HG02642 (cell line): ENCODE measurements at regions not wholly inside any gene's neighbourhood (a gene's known extent, or its start where the extent isn't known, plus 50 kb on each side); places are given as distances from the start of the nearest gene placed in this dataset.
"Not testable (repeated sequence)": the region's sequence is repeated elsewhere in the genome, so short reads cannot be mapped to it uniquely, and the experiment has no call there.

Experiments
- ATAC-seq: cut with Tn5 transposase; IDR thresholded peaks from one replicate; pipeline ENCODE4 v1.9.1; 2021; ENCODE audit warnings: mild to moderate bottlenecking; ENCODE audit not compliant: unreplicated experiment, poor library complexity

DNA sequence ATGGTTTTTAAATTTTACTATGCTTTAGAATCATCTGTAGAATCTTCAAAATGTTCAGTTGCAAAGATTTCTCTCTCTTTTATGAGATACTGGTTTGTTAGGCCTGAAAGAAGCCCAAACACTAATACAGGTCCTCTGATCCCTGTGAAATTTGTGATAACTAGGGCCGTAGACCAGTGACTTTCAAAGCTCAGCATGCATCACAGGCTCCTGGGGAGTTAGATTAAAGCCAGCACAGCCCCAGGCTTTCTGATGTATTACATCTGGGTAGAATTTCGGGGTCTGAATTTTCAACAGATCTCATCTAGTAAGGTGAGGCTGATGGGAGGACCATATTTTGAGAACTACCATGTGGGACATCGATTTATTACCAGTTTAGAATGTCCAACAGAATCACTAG, 194.1 kb upstream of the PTPRD start:
- ATAC-seq, result no peak

DNA sequence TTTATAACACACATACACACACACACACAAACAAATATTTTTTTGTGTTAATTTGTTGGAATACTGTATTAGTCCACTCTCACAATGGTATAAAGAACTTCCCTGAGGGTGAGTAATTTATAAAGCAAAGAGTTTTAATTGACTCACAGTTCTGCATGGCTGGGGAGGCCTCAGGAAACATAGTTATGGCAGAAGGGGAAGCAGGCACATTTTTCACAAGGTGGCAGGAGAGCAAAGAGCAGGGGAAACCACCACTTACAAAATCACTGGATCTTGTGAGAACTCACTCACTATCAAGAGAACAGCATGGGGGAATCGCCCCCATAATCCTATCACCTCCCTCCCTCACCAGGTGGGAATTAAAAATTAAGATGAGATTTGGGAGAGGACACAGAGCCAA, 205.4 kb upstream of the PTPRD start:
- no peak for ATAC-seq

DNA sequence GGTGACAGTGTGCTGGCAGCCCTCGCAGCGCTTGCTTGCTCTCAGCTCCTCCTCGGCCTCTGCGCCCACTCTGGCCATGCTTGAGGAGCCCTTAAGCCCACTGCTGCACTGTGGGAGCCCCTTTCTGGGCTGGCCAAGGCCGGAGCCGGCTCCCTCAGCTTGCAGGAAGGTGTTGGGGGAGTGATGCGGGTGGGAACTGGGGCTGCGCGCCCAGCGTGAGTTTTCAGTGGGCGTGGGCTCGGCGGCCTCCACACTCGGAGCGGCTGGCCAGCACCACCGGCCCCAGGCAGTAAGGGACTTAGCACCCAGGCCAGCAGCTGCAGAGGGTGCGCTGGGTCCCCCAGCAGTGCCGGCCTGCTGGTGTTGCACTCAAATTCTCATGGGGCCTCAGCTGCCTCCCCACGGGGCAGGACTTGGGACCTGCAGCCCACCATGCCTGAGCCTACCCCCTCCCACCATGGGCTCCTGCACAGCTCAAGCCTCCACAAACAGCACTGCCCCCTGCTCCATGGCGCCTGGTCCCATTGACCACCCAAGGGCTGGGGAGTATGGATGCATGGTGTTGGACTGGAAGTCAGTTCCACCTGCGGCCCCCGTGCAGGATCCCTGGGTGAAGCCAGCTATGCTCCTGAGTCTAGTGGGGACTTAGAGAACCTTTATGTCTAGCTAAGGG, 223.1 kb upstream of the PTPRD start:
- ATAC-seq, result no peak

DNA sequence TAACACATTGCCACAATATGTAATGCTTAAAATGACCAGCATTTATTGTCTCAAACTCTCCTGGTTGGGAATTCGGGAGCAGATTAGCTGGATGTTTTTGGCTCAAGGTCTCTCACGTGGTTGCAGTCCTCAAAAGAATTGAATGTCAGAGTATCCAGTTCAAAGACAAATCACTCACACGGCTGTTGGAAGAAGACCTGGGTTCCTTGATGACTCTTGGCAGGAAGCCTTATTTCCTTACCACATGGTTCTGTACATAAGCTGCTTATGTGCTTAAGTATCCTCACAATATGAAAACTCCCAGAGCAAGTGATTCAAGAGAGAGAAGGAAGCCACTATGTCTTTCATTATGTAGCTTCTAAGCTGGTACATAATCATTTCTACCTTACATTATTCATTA, 230.3 kb upstream of the PTPRD start:
- no peak for ATAC-seq

GRCh38 chr9:10855847-10856246, 243.0 kb upstream of the PTPRD start:
- no peak for ATAC-seq

DNA sequence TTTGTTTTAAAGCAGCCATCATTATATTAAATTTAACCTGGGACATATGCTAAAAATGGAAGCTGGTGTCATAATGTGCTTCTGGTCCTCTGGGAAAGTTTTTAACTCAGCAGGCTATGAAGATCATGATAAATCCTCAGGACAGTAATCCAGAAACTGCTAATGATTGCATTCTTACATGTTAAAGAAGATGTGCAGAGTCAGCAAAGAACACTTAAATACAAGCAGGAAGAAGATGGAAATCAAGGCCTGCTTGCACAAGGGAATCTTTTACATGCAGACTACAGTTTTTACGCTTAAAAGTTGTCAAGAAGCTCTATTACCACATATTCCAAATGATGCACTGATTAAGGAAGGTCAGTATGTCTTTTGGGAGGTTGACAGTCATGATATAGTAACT, 246.0 kb upstream of the PTPRD start:
- no peak for ATAC-seq

DNA sequence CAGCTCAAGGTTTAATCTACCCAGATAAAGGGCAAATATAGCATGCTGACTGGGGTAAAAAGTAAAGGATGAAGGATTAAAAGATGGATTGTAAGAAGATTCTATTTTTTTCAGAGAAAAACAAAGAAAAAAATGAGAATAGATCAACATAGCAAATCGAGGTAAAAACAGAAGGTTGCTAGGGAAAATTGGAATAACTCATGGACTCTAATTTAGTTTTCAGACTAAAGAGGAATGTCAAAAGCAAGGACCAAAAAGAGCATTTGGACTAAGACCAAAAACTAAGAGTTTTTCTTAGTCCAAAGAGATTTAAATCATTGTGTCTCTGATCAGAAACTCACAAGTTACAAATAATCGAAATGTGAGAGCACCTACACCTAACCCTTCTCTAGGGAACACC, 250.7 kb upstream of the PTPRD start:
- no peak for ATAC-seq

GRCh38 chr9:10867194-10867593, 254.4 kb upstream of the PTPRD start:
- ATAC-seq, result no peak

DNA sequence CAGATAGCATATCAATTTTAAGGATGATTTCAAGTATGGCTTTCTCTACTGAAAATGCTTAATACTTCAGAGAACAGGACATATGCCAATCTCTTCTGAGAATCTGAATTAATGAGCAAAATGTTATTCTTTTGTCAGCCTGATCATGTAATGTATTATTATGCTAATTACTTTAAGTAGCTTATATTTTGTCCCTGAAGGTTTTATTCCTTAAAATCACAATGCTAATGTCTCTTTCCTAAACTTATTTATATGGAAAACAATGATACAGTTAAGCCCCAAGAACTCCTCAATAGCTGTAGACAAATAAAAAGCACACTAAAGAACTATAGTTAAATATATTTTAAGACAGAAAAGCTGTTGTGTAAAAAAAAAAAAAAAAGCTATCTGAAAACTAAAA, 256.9 kb upstream of the PTPRD start:
- ATAC-seq, result no peak

GRCh38 chr9:10873999-10874398, 261.2 kb upstream of the PTPRD start:
- no peak for ATAC-seq

DNA sequence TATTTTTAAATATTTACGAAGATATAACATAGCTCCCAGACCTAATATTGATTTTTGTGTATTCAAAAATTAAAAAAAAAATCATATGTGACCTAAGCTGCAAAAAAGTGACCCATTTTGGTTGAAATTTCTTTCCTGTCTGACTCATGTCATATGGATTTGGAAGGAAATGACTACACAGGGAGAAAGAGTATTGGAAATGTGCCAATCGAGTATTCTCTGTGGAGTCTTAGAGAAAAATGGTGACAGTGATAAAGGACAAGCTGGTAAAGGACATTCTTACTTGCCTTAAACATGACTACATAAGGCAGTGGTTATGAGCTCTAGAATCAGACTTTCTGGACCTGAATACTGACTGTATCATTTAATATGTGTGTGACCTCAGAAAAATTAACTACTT, 262.9 kb upstream of the PTPRD start:
- no peak for ATAC-seq

GRCh38 chr9:10876333-10876732, 263.5 kb upstream of the PTPRD start:
- no peak for ATAC-seq

GRCh38 chr9:10890266-10890665, 277.5 kb upstream of the PTPRD start:
- not testable (repeated sequence) for ATAC-seq

DNA sequence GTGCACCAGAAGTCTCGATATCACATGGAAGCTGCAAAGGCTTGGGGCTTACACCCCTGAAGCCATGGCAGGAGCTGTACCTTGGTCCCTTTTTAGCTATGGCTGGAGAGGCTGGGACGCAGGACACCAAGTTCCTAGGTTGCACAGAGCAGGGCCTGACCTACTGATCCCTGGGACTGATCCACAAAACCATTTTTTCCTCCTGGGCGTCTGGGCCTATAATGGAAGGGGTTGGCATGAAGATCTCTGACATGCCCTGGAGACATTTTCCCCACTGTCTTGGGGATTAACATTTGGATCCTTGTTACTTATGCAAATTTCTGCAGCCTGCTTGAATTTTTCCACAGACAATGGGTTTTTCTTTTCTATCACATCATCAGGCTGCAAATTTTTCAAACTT, 286.7 kb upstream of the PTPRD start:
- no peak for ATAC-seq

- no peak for ATAC-seq
Measured at GRCh38 chr9:10903969-10904368, 291.2 kb upstream of the PTPRD start.

- ATAC-seq, result no peak
Measured at GRCh38 chr9:10910779-10911178, 298.0 kb upstream of the PTPRD start.

- no peak for ATAC-seq
Measured at GRCh38 chr9:10911373-10911772, 298.6 kb upstream of the PTPRD start.

GRCh38 chr9:10917001-10917400, 304.2 kb upstream of the PTPRD start:
- no peak for ATAC-seq

- ATAC-seq, result no peak
Measured at GRCh38 chr9:10921671-10922070, 308.9 kb upstream of the PTPRD start.

DNA sequence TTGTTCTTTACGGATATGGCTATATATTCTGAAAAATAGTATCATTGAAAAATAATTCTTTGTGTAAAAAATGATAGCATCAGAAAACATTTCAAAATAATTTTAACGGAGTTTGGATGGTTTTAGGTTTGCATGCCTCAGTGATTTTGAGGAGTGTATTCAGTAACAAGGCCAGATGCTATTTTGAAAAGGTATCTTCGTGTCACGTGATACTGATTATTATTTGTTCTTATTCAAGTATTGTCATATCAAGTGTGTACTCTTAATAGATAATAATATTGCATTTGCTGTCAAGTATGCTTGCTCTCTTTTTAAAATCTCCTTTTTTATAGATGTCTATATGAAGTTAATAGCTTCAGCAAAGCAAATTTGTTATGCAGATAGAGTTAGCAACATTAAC, 313.1 kb upstream of the PTPRD start:
- no peak for ATAC-seq

GRCh38 chr9:10928372-10928771, 315.6 kb upstream of the PTPRD start:
- no peak for ATAC-seq

- ATAC-seq, result no peak
Measured at GRCh38 chr9:10930081-10930480, 317.3 kb upstream of the PTPRD start.
